Trophoblast cell (in vitro differentiated cells and primary cell): ENCODE measurements at regions not wholly inside any gene's neighbourhood (a gene's known extent, or its start where the extent isn't known, plus 50 kb on each side); places are given as distances from the start of the nearest gene placed in this dataset.

Experiments
- DNase-seq, 2 donors: peaks; one replicate each; pipeline ENCODE4 v3.0.0-alpha.2; 2016
- H2AFZ ChIP-seq: 2 replicates; pipeline ENCODE4 v1.6.1; 2013; ENCODE audit warnings: low read length, moderate library complexity, mild to moderate bottlenecking; ENCODE audit not compliant: insufficient read depth, poor library complexity
- H2AK5ac ChIP-seq: 2 replicates; pipeline ENCODE4 v1.6.1; 2013; ENCODE audit warnings: mild to moderate bottlenecking, low read length
- H2BK120ac ChIP-seq: 2 replicates; pipeline ENCODE4 v1.6.1; 2013; ENCODE audit warnings: low read length, mild to moderate bottlenecking, moderate library complexity; ENCODE audit not compliant: insufficient read depth, poor library complexity
- H2BK12ac ChIP-seq: 2 replicates; pipeline ENCODE4 v1.6.1; 2013; ENCODE audit warnings: mild to moderate bottlenecking, low read length, moderate library complexity
- H2BK5ac ChIP-seq: 2 replicates; pipeline ENCODE4 v1.6.1; 2013; ENCODE audit warnings: low read length, low read depth, moderate library complexity, mild to moderate bottlenecking; ENCODE audit not compliant: poor library complexity
- H3K14ac ChIP-seq: 2 replicates; pipeline ENCODE4 v1.6.1; 2013; ENCODE audit warnings: mild to moderate bottlenecking, low read length
- H3K18ac ChIP-seq: 2 replicates; pipeline ENCODE4 v1.6.1; 2013; ENCODE audit warnings: mild to moderate bottlenecking, low read length
- H3K23ac ChIP-seq: 2 replicates; pipeline ENCODE4 v1.6.1; 2013; ENCODE audit warnings: low read length
- H3K27ac ChIP-seq: 2 replicates; pipeline ENCODE4 v1.5.1; 2013; ENCODE audit warnings: low read depth, mild to moderate bottlenecking, inconsistent platforms, low read length, moderate library complexity
- H3K27me3 ChIP-seq: 2 replicates; pipeline ENCODE4 v1.6.1; 2013; ENCODE audit warnings: inconsistent platforms, mild to moderate bottlenecking, low read length, moderate library complexity; ENCODE audit not compliant: insufficient read depth
- H3K36me3 ChIP-seq, 2 experiments: 1 replicate in 1 of 2; 2 replicates in 1 of 2; pipeline ENCODE4 v1.6.1; 2013; ENCODE audit warnings: low read length in 2 of 2, mild to moderate bottlenecking in 2 of 2, moderate library complexity in 1 of 2; ENCODE audit not compliant: insufficient read depth in 2 of 2, control insufficient read depth in 1 of 2
- H3K4ac ChIP-seq: 2 replicates; pipeline ENCODE4 v1.6.1; 2013; ENCODE audit warnings: low read depth, mild to moderate bottlenecking, low read length, moderate library complexity
- H3K4me1 ChIP-seq, 2 experiments: 1 replicate in 1 of 2; 2 replicates in 1 of 2; pipeline ENCODE4 v1.6.1; 2013; ENCODE audit warnings: low read length in 2 of 2, mild to moderate bottlenecking in 2 of 2, moderate library complexity in 1 of 2; ENCODE audit not compliant: insufficient read depth in 2 of 2, control insufficient read depth in 1 of 2
- H3K4me2 ChIP-seq: 2 replicates; pipeline ENCODE4 v1.6.1; 2013; ENCODE audit warnings: inconsistent platforms, mild to moderate bottlenecking, low read length, moderate library complexity
- H3K4me3 ChIP-seq: 2 replicates; pipeline ENCODE4 v1.5.1; 2013; ENCODE audit warnings: mild to moderate bottlenecking, low read depth, low read length, inconsistent platforms
- H3K79me1 ChIP-seq: one replicate; pipeline ENCODE4 v1.6.1; 2013; ENCODE audit warnings: low read length
- H3K79me2 ChIP-seq: 2 replicates; pipeline ENCODE4 v1.6.1; 2013; ENCODE audit warnings: low read length, mild to moderate bottlenecking; ENCODE audit not compliant: control insufficient read depth, insufficient read depth, poor library complexity
- H3K9ac ChIP-seq: 2 replicates; pipeline ENCODE4 v1.6.1; 2013; ENCODE audit warnings: mild to moderate bottlenecking, low read length
- H3K9me3 ChIP-seq: 2 replicates; pipeline ENCODE4 v1.6.1; 2013; ENCODE audit warnings: low read depth, mild to moderate bottlenecking, control low read depth, inconsistent platforms, low read length; ENCODE audit not compliant: insufficient read depth
- H4K12ac ChIP-seq: 2 replicates; pipeline ENCODE4 v1.6.1; 2013; ENCODE audit warnings: low read depth, mild to moderate bottlenecking, low read length, moderate library complexity
- H4K8ac ChIP-seq: 2 replicates; pipeline ENCODE4 v1.6.1; 2013; ENCODE audit warnings: low read depth, mild to moderate bottlenecking, low read length, moderate library complexity
- H4K91ac ChIP-seq: one replicate; pipeline ENCODE4 v1.6.1; 2013; ENCODE audit warnings: low read depth, mild to moderate bottlenecking, low read length, moderate library complexity
- WGBS: extraction: QIAGEN DNeasy Blood & Tissue Kit; methylation state at CpG from one replicate; pipeline ENCODE4 v1.1.7; 2013; ENCODE audit warnings: missing lambda C conversion rate; ENCODE audit not compliant: insufficient read length, insufficient coverage; ENCODE audit errors: extremely low coverage; 5-methylcytosine and 5-hydroxymethylcytosine counted together

GRCh38 chr3:104738271-104738670 is 628.4 kb upstream of the ALCAM start:
- H2AK5ac ChIP-seq, result no peak overlapping the region
- no CpG with 5 or more reads among the region's 2 CpGs for WGBS

GRCh38 chr3:104740874-104741379 is 625.8 kb upstream of the ALCAM start:
- Histone ChIP-seq H2BK12ac (no peak overlapping the region), H4K12ac (no peak overlapping the region), H3K9ac (no peak overlapping the region), H2AFZ (no peak overlapping the region), H2BK5ac (no peak overlapping the region), H3K14ac (no peak overlapping the region), H3K4me3 (no peak overlapping the region), H3K9me3 (no peaks in the 10 kb centered on the region), H3K4ac (no peak overlapping the region), H4K91ac (no peak overlapping the region), H3K18ac (no peak overlapping the region), H3K4me2 (no peak overlapping the region), H2BK120ac (no peak overlapping the region), H3K79me1 (no peaks in the 10 kb centered on the region), H3K27ac (no peak overlapping the region), H3K27me3 (no peaks in the 10 kb centered on the region), H3K23ac (no peak overlapping the region), H3K79me2 (no peaks in the 10 kb centered on the region), H4K8ac (no peak overlapping the region), H3K4me1 (no peaks in the 10 kb centered on the region), H3K36me3 (no peaks in the 10 kb centered on the region), H2AK5ac (no peak overlapping the region)
- WGBS, result no CpG with 5 or more reads among the region's 3 CpGs
- DNase-seq, result no peak

More at GRCh38 chr3:104738271-104738670, 628.4 kb upstream of the ALCAM start:
- Histone ChIP-seq H3K9me3 (no peaks in the 10 kb centered on the region), H3K4me3 (no peak overlapping the region), H3K4me2 (no peak overlapping the region), H3K79me1 (no peaks in the 10 kb centered on the region), H3K27me3 (no peaks in the 10 kb centered on the region), H3K9ac (no peak overlapping the region), H3K79me2 (no peaks in the 10 kb centered on the region), H2BK12ac (no peak overlapping the region), H2BK120ac (no peak overlapping the region), H2AFZ (no peak overlapping the region), H3K23ac (no peak overlapping the region), H3K14ac (no peak overlapping the region), H3K36me3 (no peaks in the 10 kb centered on the region), H4K12ac (no peak overlapping the region), H2BK5ac (no peak overlapping the region), H4K8ac (no peak overlapping the region), H3K4me1 (no peaks in the 10 kb centered on the region), H3K4ac (no peak overlapping the region), H3K18ac (no peak overlapping the region), H3K27ac (no peak overlapping the region), H4K91ac (no peak overlapping the region)
- DNase-seq, result no peak

- H3K14ac ChIP-seq, result no peak overlapping the region
Observed at GRCh38 chr3:104742044-104742443, 624.7 kb upstream of the ALCAM start.

GRCh38 chr3:104745313-104745712 is 621.4 kb upstream of the ALCAM start:
- DNase-seq, result no peak
- Histone ChIP-seq H2AK5ac (no peak overlapping the region), H3K79me2 (no peaks in the 10 kb centered on the region), H3K4me1 (no peaks in the 10 kb centered on the region), H3K9ac (no peak overlapping the region), H2BK12ac (no peak overlapping the region), H3K9me3 (no peaks in the 10 kb centered on the region), H3K27me3 (no peaks in the 10 kb centered on the region), H2BK5ac (no peak overlapping the region), H3K4me3 (no peak overlapping the region), H2AFZ (no peak overlapping the region), H3K4ac (no peak overlapping the region), H4K8ac (no peak overlapping the region), H3K36me3 (no peaks in the 10 kb centered on the region), H4K12ac (no peak overlapping the region), H3K27ac (no peak overlapping the region), H3K14ac (no peak overlapping the region), H3K18ac (no peak overlapping the region), H3K4me2 (no peak overlapping the region), H3K23ac (no peak overlapping the region), H4K91ac (no peak overlapping the region), H3K79me1 (no peaks in the 10 kb centered on the region), H2BK120ac (no peak overlapping the region)
- no CpG with 5 or more reads among the region's 3 CpGs for whole genome bisulfite sequencing

More at GRCh38 chr3:104742044-104742443, 624.7 kb upstream of the ALCAM start:
- no peak overlapping the region for H3K4ac ChIP-seq
- no peak overlapping the region for H3K9ac ChIP-seq
- no peak overlapping the region for H3K27ac ChIP-seq
- H4K91ac ChIP-seq, result no peak overlapping the region
- H2AK5ac ChIP-seq, result no peak overlapping the region
- no peak overlapping the region for H3K23ac ChIP-seq
- H3K4me3 ChIP-seq, result no peak overlapping the region
- H3K4me2 ChIP-seq, result no peak overlapping the region
- H3K36me3 ChIP-seq, result no peaks in the 10 kb centered on the region
- no peaks in the 10 kb centered on the region for H3K79me2 ChIP-seq
- no peak overlapping the region for H4K8ac ChIP-seq
- no peak overlapping the region for H2BK120ac ChIP-seq
- H3K4me1 ChIP-seq, result no peaks in the 10 kb centered on the region
- no CpG with 5 or more reads among the region's 2 CpGs for WGBS
- H3K18ac ChIP-seq, result no peak overlapping the region
- H2BK12ac ChIP-seq, result no peak overlapping the region
- H3K27me3 ChIP-seq, result no peaks in the 10 kb centered on the region
- H2BK5ac ChIP-seq, result no peak overlapping the region
- H3K79me1 ChIP-seq, result no peaks in the 10 kb centered on the region
- H4K12ac ChIP-seq, result no peak overlapping the region
- no peak overlapping the region for H2AFZ ChIP-seq
- H3K9me3 ChIP-seq, result no peaks in the 10 kb centered on the region
- no peak for DNase-seq
